ENCODE measurements at regions not wholly inside any gene's neighbourhood (a gene's known extent, or its start where the extent isn't known, plus 50 kb on each side); places are given as distances from the start of the nearest gene placed in this dataset.

DNA sequence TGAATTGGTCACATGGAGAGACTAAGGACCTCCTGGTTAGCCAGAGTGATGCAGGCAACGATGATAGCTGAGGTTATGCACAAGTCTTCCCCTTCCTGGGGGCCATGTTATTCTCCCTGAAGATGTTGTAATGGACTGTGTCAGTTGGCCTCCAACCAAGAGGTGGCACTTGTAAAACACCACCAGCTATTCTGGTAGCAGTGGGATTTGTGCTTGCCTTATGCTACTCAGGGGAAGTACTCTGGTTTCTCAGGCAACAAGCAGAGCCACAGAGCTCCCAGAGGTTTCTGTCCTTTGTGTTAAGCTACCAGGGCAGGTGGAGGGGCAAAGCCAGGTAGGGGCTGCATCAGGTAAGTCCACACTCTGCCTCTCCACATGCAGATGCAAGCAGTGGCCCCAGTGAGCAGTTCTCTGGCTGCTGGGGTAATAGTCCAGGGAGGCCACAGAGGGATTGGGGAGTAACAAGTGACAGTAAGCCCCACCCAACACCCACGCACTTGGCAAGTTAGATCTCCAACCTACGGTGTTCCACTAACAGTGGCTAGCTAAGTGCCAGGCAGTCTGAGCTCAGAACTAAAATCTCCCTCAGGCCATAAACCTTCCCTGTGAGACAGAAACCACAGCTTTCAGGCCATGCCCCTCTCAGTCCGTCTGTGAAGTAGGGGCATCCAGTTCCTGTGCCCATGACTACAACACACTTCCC lies 99.7 kb downstream of the RND3 start:
- CTCF ChIA-PET = no interaction called here
- Mint-ChIP-seq H3K4me1 (no peaks in the 10 kb centered on the region), H3K27me3 (no peaks in the 10 kb centered on the region), H3K36me3 (ENCODE audit: low read depth) (no peaks in the 10 kb centered on the region), H3K4me3 (no peak overlapping the region), H3K9me3 (no peaks in the 10 kb centered on the region), H3K27ac (no peak overlapping the region)
- no peak for DNase-seq
- POLR2A ChIA-PET = no interaction called here

DNA sequence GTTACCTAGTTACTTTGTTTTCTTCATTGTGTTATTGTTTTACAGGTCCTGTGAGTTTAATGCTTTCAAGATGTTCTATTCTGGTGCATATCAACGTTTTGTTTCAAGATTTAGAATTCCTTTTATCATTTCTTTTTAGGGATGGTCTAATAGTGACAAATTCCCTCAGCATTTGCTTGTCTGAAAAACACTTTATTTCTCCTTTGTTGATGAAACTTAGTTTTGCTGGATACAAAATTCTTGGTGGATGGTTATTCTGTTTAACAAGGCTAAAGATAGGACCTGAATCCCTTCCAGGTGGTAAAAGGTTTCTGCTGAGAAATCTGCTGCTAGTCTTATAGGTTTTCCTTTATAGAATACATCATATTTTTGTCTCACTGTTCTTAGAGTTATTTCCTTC lies 102.3 kb downstream of the RND3 start:
- Mint-ChIP-seq H3K9me3 (no peaks in the 10 kb centered on the region), H3K4me3 (no peak overlapping the region), H3K36me3 (ENCODE audit: low read depth) (no peaks in the 10 kb centered on the region), H3K27me3 (no peaks in the 10 kb centered on the region), H3K4me1 (no peaks in the 10 kb centered on the region), H3K27ac (no peak overlapping the region)
- ChIA-PET CTCF (no interaction called here), POLR2A (no interaction called here)
- no peak for DNase-seq

DNA sequence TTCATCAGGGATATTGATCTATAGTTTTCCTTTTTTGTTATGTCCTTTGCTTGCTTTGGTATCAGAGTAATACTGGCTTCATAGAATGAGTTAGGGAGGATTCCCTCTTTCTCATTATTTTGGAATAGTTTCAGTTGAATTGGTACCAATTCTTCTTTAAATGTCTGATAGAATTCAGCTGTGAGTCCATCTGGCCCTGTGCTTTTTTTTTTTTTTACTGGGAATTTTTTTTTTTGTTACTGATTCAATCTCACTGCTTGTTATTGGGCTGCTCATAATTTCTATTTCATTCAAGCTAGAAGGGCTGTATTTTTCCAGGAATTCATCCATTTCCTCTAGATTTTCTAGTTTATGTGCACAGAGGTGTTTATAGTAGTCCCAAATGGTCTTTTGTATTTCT lies 103.9 kb downstream of the RND3 start:
- Mint-ChIP-seq H3K27me3 (no peaks in the 10 kb centered on the region), H3K9me3 (no peaks in the 10 kb centered on the region), H3K27ac (no peak overlapping the region), H3K4me3 (no peak overlapping the region), H3K36me3 (ENCODE audit: low read depth) (no peaks in the 10 kb centered on the region), H3K4me1 (no peaks in the 10 kb centered on the region)
- no peak for DNase-seq
- CTCF ChIA-PET = no interaction called here
- POLR2A ChIA-PET = no interaction called here

DNA sequence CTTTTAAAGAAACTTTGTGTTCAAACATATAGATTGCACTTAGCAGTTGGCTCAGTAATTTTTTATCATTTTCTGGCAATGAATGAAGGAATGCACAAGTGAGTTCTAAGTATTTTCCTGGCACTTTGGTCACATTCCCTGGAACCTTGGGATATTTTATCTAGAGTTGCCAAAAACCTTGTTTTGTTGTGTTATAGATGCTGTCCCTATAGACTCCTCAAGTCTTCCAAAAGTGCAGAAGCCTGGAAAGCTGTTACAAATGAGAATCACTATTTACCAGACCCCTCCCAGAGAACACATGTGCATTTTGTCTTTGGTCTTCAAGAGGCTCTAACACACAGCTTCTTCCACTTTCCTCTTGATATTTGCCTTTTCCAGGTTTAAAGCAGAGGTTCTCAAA lies 108.3 kb downstream of the RND3 start:
- Mint-ChIP-seq H3K9me3 (no peaks in the 10 kb centered on the region), H3K36me3 (ENCODE audit: low read depth) (no peaks in the 10 kb centered on the region), H3K4me3 (no peak overlapping the region), H3K27ac (no peak overlapping the region), H3K4me1 (no peaks in the 10 kb centered on the region), H3K27me3 (no peaks in the 10 kb centered on the region)
- no peak for DNase-seq
- POLR2A ChIA-PET = no interaction called here
- CTCF ChIA-PET = no interaction called here

DNA sequence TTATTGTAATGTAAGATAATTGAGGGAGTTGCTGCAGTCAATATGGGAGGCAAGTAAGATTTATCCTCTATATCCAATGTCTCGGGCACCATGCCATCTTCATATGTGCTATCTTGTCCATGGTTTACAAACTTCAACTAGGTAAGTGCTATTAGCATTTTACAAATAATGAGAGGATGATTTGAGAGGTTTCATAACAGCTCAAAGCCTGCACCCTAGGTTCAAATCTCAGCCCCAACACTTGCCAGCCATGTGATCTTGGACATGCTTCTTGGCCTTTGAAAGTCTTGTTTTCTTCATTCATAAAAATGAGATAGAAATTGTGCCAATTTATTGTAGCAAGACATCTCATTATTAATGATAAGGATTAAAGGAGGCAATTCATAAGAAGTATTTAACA lies 108.8 kb downstream of the RND3 start:
- CTCF ChIA-PET = no interaction called here
- H3K9me3 Mint-ChIP-seq = no peaks in the 10 kb centered on the region
- DNase-seq = no peak
- no peaks in the 10 kb centered on the region for H3K36me3 Mint-ChIP-seq (ENCODE audit: low read depth)
- H3K27me3 Mint-ChIP-seq = no peaks in the 10 kb centered on the region
- POLR2A ChIA-PET = no interaction called here
- H3K4me3 Mint-ChIP-seq = no peak overlapping the region
- no peak overlapping the region for H3K27ac Mint-ChIP-seq
- H3K4me1 Mint-ChIP-seq = no peaks in the 10 kb centered on the region

DNA sequence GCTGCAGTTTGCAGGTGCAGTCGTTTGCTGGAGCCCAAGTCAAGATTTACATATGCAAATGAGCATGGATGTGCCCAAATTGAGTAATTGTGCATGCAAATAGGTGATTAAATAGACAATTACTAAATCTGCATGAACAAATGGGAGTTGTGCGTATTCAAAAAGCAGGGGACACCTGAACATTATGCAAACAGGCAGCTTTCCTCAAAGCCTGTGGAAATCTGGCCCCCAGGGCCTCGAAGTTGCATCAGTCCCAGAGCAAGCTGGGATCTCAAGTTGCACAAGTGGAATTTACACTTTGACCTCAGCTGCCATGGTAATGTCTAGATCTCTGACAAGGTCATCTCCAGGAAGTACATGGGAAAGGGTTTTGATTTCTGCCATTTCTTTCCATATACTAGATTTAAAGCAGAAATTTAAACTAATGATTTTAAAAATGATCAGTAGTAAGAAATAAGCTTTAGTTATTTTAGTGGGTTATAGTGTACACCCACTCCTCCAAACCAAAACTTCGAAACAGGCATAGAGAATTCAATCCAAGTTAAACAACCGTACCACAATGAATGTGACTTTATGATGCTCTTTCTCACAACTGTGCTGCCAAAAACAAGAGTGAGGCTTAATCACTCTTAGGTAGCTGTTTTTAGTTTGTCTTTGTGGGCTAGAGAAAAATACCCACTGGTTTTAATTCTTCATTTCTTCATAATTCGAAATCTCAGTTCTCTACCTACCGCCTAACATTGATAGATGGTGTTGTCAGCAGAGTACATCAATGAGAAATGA lies 110.7 kb downstream of the RND3 start:
- POLR2A ChIA-PET = no interaction called here
- CTCF ChIA-PET = no interaction called here

DNA sequence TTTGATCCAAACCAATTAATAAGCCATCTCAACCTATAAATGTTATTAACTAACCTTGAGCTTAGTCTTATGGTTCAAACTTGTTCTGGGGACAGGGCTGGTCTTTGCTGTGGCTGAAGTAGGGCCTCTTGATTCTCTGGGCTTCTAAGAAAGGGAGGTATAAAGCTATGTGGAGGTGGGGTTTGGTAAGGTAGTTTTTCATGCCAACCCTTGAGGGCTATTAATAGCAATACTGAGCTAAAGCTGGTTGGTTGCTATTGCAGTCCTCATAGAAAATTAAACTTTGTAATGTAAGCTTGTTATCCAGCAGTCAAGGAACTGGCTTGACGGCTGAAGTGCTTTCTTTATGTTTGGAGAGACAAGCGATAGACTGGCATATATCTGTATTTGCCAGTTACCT lies 112.1 kb downstream of the RND3 start:
- ChIA-PET CTCF (no interaction called here), POLR2A (no interaction called here)
- Mint-ChIP-seq H3K27me3 (no peaks in the 10 kb centered on the region), H3K4me3 (no peak overlapping the region), H3K9me3 (no peaks in the 10 kb centered on the region), H3K36me3 (ENCODE audit: low read depth) (no peaks in the 10 kb centered on the region), H3K27ac (no peak overlapping the region), H3K4me1 (no peaks in the 10 kb centered on the region)
- no peak for DNase-seq

More for the DNA sequence above, 110.7 kb downstream of the RND3 start:
- Mint-ChIP-seq H3K27ac (no peak overlapping the region), H3K36me3 (ENCODE audit: low read depth) (no peaks in the 10 kb centered on the region), H3K4me3 (no peak overlapping the region), H3K4me1 (no peaks in the 10 kb centered on the region), H3K27me3 (no peaks in the 10 kb centered on the region), H3K9me3 (no peaks in the 10 kb centered on the region)
- DNase-seq = no peak

DNA sequence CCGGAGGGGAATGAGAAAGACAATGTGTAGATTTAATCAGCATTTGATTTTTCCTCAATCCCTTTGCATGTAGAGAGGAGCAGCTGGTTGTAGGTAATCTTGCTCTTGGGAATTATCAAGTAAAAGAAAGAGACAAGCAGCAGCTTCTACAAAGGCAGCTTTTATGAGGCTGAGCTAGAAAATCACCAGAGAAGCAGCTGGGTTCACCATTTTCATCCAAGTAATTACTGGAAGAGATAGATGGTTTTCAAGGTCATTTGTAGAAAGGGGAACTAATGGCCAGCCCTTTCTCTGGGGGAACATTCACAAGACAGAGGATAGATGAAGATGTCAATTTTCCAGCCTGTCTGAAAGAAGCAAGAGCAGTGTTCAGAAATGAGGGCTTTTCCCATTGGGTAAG lies 113.0 kb downstream of the RND3 start:
- Mint-ChIP-seq H3K36me3 (ENCODE audit: low read depth) (no peaks in the 10 kb centered on the region), H3K4me3 (no peak overlapping the region), H3K27ac (no peak overlapping the region), H3K4me1 (no peaks in the 10 kb centered on the region), H3K9me3 (peaks cover 2% of the 10 kb centered on the region), H3K27me3 (no peaks in the 10 kb centered on the region)
- CTCF ChIA-PET = no interaction called here
- no peak for DNase-seq
- POLR2A ChIA-PET = no interaction called here

DNA sequence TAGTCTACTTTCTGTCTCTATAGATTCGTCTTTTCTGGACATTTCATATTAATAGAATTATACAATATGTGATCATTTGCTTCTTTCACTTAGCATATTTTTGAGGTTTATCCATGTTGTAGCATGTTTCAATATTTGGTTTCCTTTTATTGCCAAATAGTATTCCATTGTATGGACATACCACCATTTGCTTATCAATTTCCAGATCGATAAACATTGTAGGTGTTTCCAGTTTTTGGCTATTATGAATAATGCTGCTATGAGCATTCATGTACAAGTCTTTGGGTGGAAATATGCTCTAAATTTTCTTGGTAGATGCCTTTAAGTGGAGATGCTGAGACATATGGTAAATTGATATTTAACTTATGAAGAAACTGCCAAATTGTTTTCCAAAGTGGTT lies 114.1 kb downstream of the RND3 start:
- Mint-ChIP-seq H3K4me3 (no peak overlapping the region), H3K27ac (no peak overlapping the region), H3K36me3 (ENCODE audit: low read depth) (no peaks in the 10 kb centered on the region), H3K4me1 (no peaks in the 10 kb centered on the region), H3K9me3 (peaks cover 2% of the 10 kb centered on the region), H3K27me3 (no peaks in the 10 kb centered on the region)
- no peak for DNase-seq
- ChIA-PET POLR2A (no interaction called here), CTCF (no interaction called here)

DNA sequence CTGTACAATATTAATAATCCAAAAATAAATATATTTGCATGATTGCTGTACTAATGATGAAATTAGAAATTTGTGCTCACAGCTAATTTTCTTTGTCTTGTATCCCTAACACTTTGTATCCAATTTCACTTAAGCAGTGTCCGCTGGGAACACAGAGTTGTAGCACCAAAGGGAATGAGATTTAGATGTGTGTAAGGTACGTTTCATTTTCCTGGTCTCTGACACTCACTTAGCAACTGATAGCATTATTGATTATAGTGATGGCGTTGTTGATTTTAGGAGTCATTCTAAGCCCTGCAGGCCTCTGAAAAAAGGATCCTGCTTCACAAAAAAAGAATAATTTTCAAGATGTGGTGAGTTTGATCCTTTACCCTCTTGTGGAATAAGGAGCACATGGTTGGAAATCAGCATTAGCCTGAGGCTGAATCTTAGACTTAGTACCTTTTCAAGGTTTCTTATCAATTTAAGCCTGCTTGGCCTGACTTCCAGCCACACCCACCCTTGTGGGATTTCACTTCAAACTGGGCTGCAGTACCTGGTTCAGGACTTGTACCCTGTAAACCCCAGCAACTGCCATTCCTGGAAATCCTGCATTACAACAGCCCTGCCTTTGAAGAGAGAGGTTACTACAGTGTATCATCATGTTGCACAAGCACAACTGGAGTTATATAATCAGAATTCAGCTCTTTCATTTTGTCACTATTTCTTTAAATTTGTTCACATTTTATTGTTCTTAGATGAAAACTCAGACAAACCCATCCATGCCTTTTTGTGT lies 116.2 kb downstream of the RND3 start:
- Mint-ChIP-seq H3K9me3 (peaks cover 2% of the 10 kb centered on the region), H3K27ac (no peak overlapping the region), H3K4me3 (no peak overlapping the region), H3K4me1 (no peaks in the 10 kb centered on the region), H3K36me3 (ENCODE audit: low read depth) (no peaks in the 10 kb centered on the region), H3K27me3 (no peaks in the 10 kb centered on the region)
- CTCF ChIA-PET = no interaction called here
- no peak for DNase-seq
- POLR2A ChIA-PET = no interaction called here

DNA sequence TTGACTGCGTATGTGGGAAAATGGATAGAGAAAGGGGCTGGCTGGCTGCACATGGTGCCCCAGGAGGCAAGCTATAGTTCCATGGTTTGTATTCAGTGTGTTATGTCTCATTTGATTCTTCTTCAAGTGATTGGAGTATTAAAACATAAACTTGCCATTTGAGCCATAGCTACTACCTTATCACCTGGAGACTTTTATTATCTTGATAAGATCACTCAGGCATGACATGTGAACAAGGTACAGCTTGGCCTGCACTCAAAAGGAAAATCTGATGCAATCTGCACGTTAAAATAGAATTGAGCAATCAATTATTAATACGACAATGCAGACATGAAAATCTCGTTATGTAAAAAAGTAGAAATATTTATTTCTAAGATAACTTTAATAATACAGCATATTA lies 116.9 kb downstream of the RND3 start:
- H3K4me1 Mint-ChIP-seq = no peaks in the 10 kb centered on the region
- H3K36me3 Mint-ChIP-seq (ENCODE audit: low read depth) = no peaks in the 10 kb centered on the region
- DNase-seq = no peak
- H3K27ac Mint-ChIP-seq = no peak overlapping the region
- POLR2A ChIA-PET = no interaction called here
- peaks cover 2% of the 10 kb centered on the region for H3K9me3 Mint-ChIP-seq
- H3K27me3 Mint-ChIP-seq = no peaks in the 10 kb centered on the region
- CTCF ChIA-PET = no interaction called here
- H3K4me3 Mint-ChIP-seq = no peak overlapping the region

DNA sequence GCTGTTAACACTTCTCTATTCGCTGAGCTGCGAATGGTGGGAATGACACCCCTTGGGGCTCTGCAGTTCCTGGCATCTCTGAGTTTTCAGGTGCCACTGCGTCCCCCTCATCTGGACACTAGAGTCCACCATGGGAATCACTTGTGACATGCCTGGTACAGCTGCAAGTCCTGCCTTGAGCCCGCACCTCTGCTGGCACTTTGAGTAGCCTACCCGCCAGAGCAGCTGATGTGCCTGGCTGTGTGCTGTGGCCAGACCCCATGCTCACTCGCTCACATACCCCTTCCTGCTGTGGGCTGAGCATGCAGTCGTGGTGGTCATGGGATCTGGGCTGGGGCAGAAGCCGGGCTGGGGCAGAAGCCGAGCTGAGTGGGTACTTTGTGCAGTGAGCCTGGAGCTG lies 117.6 kb downstream of the RND3 start:
- Mint-ChIP-seq H3K9me3 (peaks cover 2% of the 10 kb centered on the region), H3K4me1 (no peaks in the 10 kb centered on the region), H3K4me3 (no peak overlapping the region), H3K27me3 (no peaks in the 10 kb centered on the region), H3K27ac (no peak overlapping the region), H3K36me3 (ENCODE audit: low read depth) (no peaks in the 10 kb centered on the region)
- no peak for DNase-seq
- ChIA-PET POLR2A (no interaction called here), CTCF (no interaction called here)

DNA sequence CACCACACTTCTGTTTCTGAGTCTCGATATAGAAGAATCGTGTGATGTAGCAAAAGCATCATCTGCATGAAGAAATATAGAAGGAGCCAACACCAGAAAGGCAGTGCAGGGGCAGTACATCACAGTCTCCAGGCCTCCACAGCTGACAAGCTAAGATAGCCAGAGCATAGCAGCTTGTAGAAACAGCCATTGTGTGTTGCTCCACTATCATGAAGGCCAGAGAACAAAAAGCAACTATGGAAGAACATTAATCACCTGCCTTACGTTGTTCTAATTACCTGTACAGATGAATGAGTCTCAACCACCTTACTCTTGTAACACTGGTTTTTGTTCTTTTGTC lies 129.0 kb downstream of the RND3 start:
- Mint-ChIP-seq H3K9me3 (peaks cover 4% of the 10 kb centered on the region), H3K27me3 (no peaks in the 10 kb centered on the region), H3K4me1 (no peaks in the 10 kb centered on the region), H3K36me3 (ENCODE audit: low read depth) (no peaks in the 10 kb centered on the region), H3K4me3 (no peak overlapping the region), H3K27ac (no peak overlapping the region)
- ChIA-PET CTCF (no interaction called here), POLR2A (no interaction called here)
- no peak for DNase-seq
